Suprapubic skin (tissue), 4 donors: ENCODE measurements at regions not wholly inside any gene's neighbourhood (a gene's known extent, or its start where the extent isn't known, plus 50 kb on each side); places are given as distances from the start of the nearest gene placed in this dataset.

ENCODE experiments used
- DNase-seq, 2 donors: peaks; one replicate each; pipeline ENCODE4 v3.0.0-alpha.2; 2019; ENCODE audit warnings: low spot score in 2 of 2
- H3K27ac ChIP-seq: fragments of 200-600 bp; sonication (generic); one replicate; pipeline ENCODE4 v1.5.1; 2019
- H3K27me3 ChIP-seq: fragments of 200-600 bp; sonication (generic); one replicate; pipeline ENCODE4 v1.5.1; 2019
- H3K36me3 ChIP-seq: fragments of 200-600 bp; sonication (generic); one replicate; pipeline ENCODE4 v1.5.1; 2019
- H3K4me1 ChIP-seq: fragments of 200-600 bp; sonication (generic); one replicate; pipeline ENCODE4 v1.5.1; 2019
- H3K4me3 ChIP-seq: fragments of 200-600 bp; sonication (generic); one replicate; pipeline ENCODE4 v1.5.1; 2019; ENCODE audit warnings: mild to moderate bottlenecking
- H3K9me3 ChIP-seq: fragments of 200-600 bp; sonication (generic); one replicate; pipeline ENCODE4 v1.5.1; 2019
- CTCF ChIP-seq, 2 donors: fragments of 200-600 bp in 1 of 2; fragments of 450-650 bp in 1 of 2; sonication (generic) in 1 of 2; IDR thresholded peaks; one replicate each; pipeline ENCODE4 v1.5.1; 2016 to 2019; ENCODE audit warnings: antibody characterized with exemption in 2 of 2, mild to moderate bottlenecking in 1 of 2, moderate library complexity in 1 of 2
- EP300 ChIP-seq: sonication (generic); formaldehyde crosslinking; IDR thresholded peaks from one replicate; pipeline ENCODE4 v1.6.1; 2017; ENCODE audit warnings: antibody characterized with exemption
- POLR2A ChIP-seq, 2 donors: fragments of 450-650 bp; IDR thresholded peaks; one replicate each; pipeline ENCODE4 v1.6.1; 2017; ENCODE audit warnings: antibody characterized with exemption in 2 of 2, mild to moderate bottlenecking in 2 of 2, moderate library complexity in 2 of 2
- POLR2AphosphoS5 ChIP-seq, 3 donors: sonication (generic); formaldehyde crosslinking; IDR thresholded peaks; one replicate each; pipeline ENCODE4 v1.6.1; 2017; ENCODE audit warnings: antibody characterized with exemption in 3 of 3
- WGBS: methylation state at CpG from one replicate; pipeline ENCODE4 v1.1.5; 2018; 5-methylcytosine and 5-hydroxymethylcytosine counted together

- no peak for TF ChIP-seq CTCF (IDR thresholded peaks at IDR 0.05)
- no peak for TF ChIP-seq POLR2AphosphoS5 (IDR thresholded peaks at IDR 0.05)
- no peak for TF ChIP-seq POLR2A (IDR thresholded peaks at IDR 0.05)
- TF ChIP-seq EP300, result no peak
- 94% methylated on average over 7 of the region's 7 CpGs for WGBS
Observed at GRCh38 chr9:80440724-80441123, 869.0 kb downstream of the TLE4 start.

GRCh38 chr9:80437825-80438224 lies 866.1 kb downstream of the TLE4 start:
- Histone ChIP-seq H3K27ac (no peak overlapping the region), H3K36me3 (no peaks in the 10 kb centered on the region), H3K27me3 (no peaks in the 10 kb centered on the region), H3K4me1 (no peaks in the 10 kb centered on the region), H3K9me3 (no peaks in the 10 kb centered on the region), H3K4me3 (no peak overlapping the region)
- WGBS, result 75% methylated on average over 1 of the region's 1 CpG
- no peak for TF ChIP-seq POLR2AphosphoS5 (IDR thresholded peaks at IDR 0.05)
- no peak for TF ChIP-seq CTCF (IDR thresholded peaks at IDR 0.05)
- no peak for TF ChIP-seq POLR2A (IDR thresholded peaks at IDR 0.05)
- TF ChIP-seq EP300, result no peak
- no peak for DNase-seq

More at GRCh38 chr9:80440724-80441123, 869.0 kb downstream of the TLE4 start:
- Histone ChIP-seq H3K27me3 (no peaks in the 10 kb centered on the region), H3K9me3 (no peaks in the 10 kb centered on the region), H3K36me3 (no peaks in the 10 kb centered on the region), H3K4me3 (no peak overlapping the region), H3K4me1 (no peaks in the 10 kb centered on the region), H3K27ac (no peak overlapping the region)
- no peak for DNase-seq

- no peaks in the 10 kb centered on the region for H3K4me1 ChIP-seq
- TF ChIP-seq CTCF (IDR thresholded peaks at IDR 0.05), result no peak
- TF ChIP-seq POLR2A (IDR thresholded peaks at IDR 0.05), result no peak
- TF ChIP-seq POLR2AphosphoS5 (IDR thresholded peaks at IDR 0.05), result no peak
- no peak for TF ChIP-seq EP300
- H3K36me3 ChIP-seq, result no peaks in the 10 kb centered on the region
- no peak overlapping the region for H3K4me3 ChIP-seq
- no peaks in the 10 kb centered on the region for H3K27me3 ChIP-seq
- H3K27ac ChIP-seq, result no peak overlapping the region
- H3K9me3 ChIP-seq, result no peaks in the 10 kb centered on the region
- WGBS, result 94% methylated on average over 2 of the region's 2 CpGs
- DNase-seq, result no peak
Observed at GRCh38 chr9:80437091-80437640, 865.4 kb downstream of the TLE4 start.

GRCh38 chr9:80435591-80435990 lies 863.8 kb downstream of the TLE4 start:
- Histone ChIP-seq H3K9me3 (no peaks in the 10 kb centered on the region), H3K27ac (no peak overlapping the region), H3K36me3 (no peaks in the 10 kb centered on the region), H3K4me1 (no peaks in the 10 kb centered on the region), H3K27me3 (no peaks in the 10 kb centered on the region), H3K4me3 (no peak overlapping the region)
- TF ChIP-seq CTCF (IDR thresholded peaks at IDR 0.05), result no peak
- no peak for TF ChIP-seq POLR2A (IDR thresholded peaks at IDR 0.05)
- TF ChIP-seq EP300, result no peak
- TF ChIP-seq POLR2AphosphoS5 (IDR thresholded peaks at IDR 0.05), result no peak
- WGBS, result 55% methylated on average over 3 of the region's 3 CpGs
- no peak for DNase-seq

GRCh38 chr9:80426992-80427391 lies 855.2 kb downstream of the TLE4 start:
- no peak overlapping the region for H3K27ac ChIP-seq
- no peaks in the 10 kb centered on the region for H3K9me3 ChIP-seq
- no peaks in the 10 kb centered on the region for H3K4me1 ChIP-seq
- H3K4me3 ChIP-seq, result no peak overlapping the region
- no peak for DNase-seq
- TF ChIP-seq CTCF (IDR thresholded peaks at IDR 0.05) (no peak), POLR2AphosphoS5 (IDR thresholded peaks at IDR 0.05) (no peak), EP300 (no peak), POLR2A (IDR thresholded peaks at IDR 0.05) (no peak)
- H3K27me3 ChIP-seq, result no peaks in the 10 kb centered on the region
- H3K36me3 ChIP-seq, result no peaks in the 10 kb centered on the region
- 100% methylated on average over 1 of the region's 1 CpG for WGBS
